Central memory CD8-positive, alpha-beta T cell (primary cell): ENCODE measurements at regions not wholly inside any gene's neighbourhood (a gene's known extent, or its start where the extent isn't known, plus 50 kb on each side); places are given as distances from the start of the nearest gene placed in this dataset.

Experiments used
- ATAC-seq: fragments of 150-1000 bp; cut with Tn5 transposase; replicated peaks from 2 replicates; pipeline ENCODE4 v1.10.0; 2022; ENCODE audit warnings: mild to moderate bottlenecking, moderate FRiP score, moderate number of reproducible peaks; ENCODE audit not compliant: poor library complexity, severe bottlenecking; ENCODE audit errors: extremely low read depth
- DNase-seq, 2 donors: peaks; one replicate each; pipeline ENCODE4 v3.0.0; 2021; ENCODE audit warnings: low spot score in 2 of 2
- H3K27ac Mint-ChIP-seq: one replicate; pipeline ENCODE4 v1.8.0; 2022; ENCODE audit warnings: low read depth, mild to moderate bottlenecking, moderate library complexity, mixed read lengths
- H3K27me3 Mint-ChIP-seq: one replicate; pipeline ENCODE4 v1.8.0; 2022; ENCODE audit warnings: mixed read lengths
- H3K36me3 Mint-ChIP-seq: one replicate; pipeline ENCODE4 v1.8.0; 2022; ENCODE audit warnings: mild to moderate bottlenecking, moderate library complexity, mixed read lengths; ENCODE audit not compliant: insufficient read depth
- H3K4me1 Mint-ChIP-seq: one replicate; pipeline ENCODE4 v1.8.0; 2022; ENCODE audit warnings: mixed read lengths
- H3K4me3 Mint-ChIP-seq: one replicate; pipeline ENCODE4 v1.8.0; 2022; ENCODE audit warnings: mild to moderate bottlenecking, moderate library complexity, mixed read lengths
- H3K9me3 Mint-ChIP-seq: one replicate; pipeline ENCODE4 v1.8.0; 2022; ENCODE audit warnings: mixed read lengths

- no peaks in the 10 kb centered on the region for H3K36me3 Mint-ChIP-seq
- no peak overlapping the region for H3K27ac Mint-ChIP-seq
- peaks cover 72% of the 10 kb centered on the region for H3K27me3 Mint-ChIP-seq
- H3K4me3 Mint-ChIP-seq = no peak overlapping the region
- H3K9me3 Mint-ChIP-seq = no peaks in the 10 kb centered on the region
- no peak for ATAC-seq
- no peaks in the 10 kb centered on the region for H3K4me1 Mint-ChIP-seq
- no peak for DNase-seq
Measured at GRCh38 chr2:545711-546650, 131.2 kb downstream of the TMEM18 start.

- no peaks in the 10 kb centered on the region for H3K4me1 Mint-ChIP-seq
- no peak for DNase-seq
- H3K27ac Mint-ChIP-seq = no peak overlapping the region
- peaks cover 72% of the 10 kb centered on the region for H3K27me3 Mint-ChIP-seq
- no peak overlapping the region for H3K4me3 Mint-ChIP-seq
- no peaks in the 10 kb centered on the region for H3K36me3 Mint-ChIP-seq
- no peaks in the 10 kb centered on the region for H3K9me3 Mint-ChIP-seq
- no peak for ATAC-seq
Measured at GRCh38 chr2:545228-545627, 132.0 kb downstream of the TMEM18 start.

GRCh38 chr2:538646-539045 is 138.6 kb downstream of the TMEM18 start:
- H3K9me3 Mint-ChIP-seq = no peaks in the 10 kb centered on the region
- H3K4me3 Mint-ChIP-seq = no peak overlapping the region
- peaks cover 82% of the 10 kb centered on the region for H3K27me3 Mint-ChIP-seq
- ATAC-seq (no peak), DNase-seq (no peak)
- H3K27ac Mint-ChIP-seq = no peak overlapping the region
- no peaks in the 10 kb centered on the region for H3K4me1 Mint-ChIP-seq
- no peaks in the 10 kb centered on the region for H3K36me3 Mint-ChIP-seq

GRCh38 chr2:535222-535621 is 142.0 kb downstream of the TMEM18 start:
- no peaks in the 10 kb centered on the region for H3K9me3 Mint-ChIP-seq
- no peaks in the 10 kb centered on the region for H3K4me1 Mint-ChIP-seq
- H3K4me3 Mint-ChIP-seq = no peak overlapping the region
- ATAC-seq (no peak), DNase-seq (no peak)
- H3K27me3 Mint-ChIP-seq = peaks cover 73% of the 10 kb centered on the region
- H3K27ac Mint-ChIP-seq = no peak overlapping the region
- no peaks in the 10 kb centered on the region for H3K36me3 Mint-ChIP-seq

- H3K4me1 Mint-ChIP-seq = no peaks in the 10 kb centered on the region
Measured at GRCh38 chr2:529852-530251, 147.4 kb downstream of the TMEM18 start.

GRCh38 chr2:529424-529823 is 147.8 kb downstream of the TMEM18 start:
- Mint-ChIP-seq H3K27me3 (peaks cover 22% of the 10 kb centered on the region), H3K27ac (no peak overlapping the region), H3K4me1 (no peaks in the 10 kb centered on the region), H3K4me3 (no peak overlapping the region), H3K36me3 (no peaks in the 10 kb centered on the region), H3K9me3 (no peaks in the 10 kb centered on the region)
- ATAC-seq (no peak), DNase-seq (no peak)

More at GRCh38 chr2:529852-530251, 147.4 kb downstream of the TMEM18 start:
- ATAC-seq (no peak), DNase-seq (no peak)
- H3K27me3 Mint-ChIP-seq = peaks cover 26% of the 10 kb centered on the region
- no peak overlapping the region for H3K27ac Mint-ChIP-seq
- no peak overlapping the region for H3K4me3 Mint-ChIP-seq
- no peaks in the 10 kb centered on the region for H3K36me3 Mint-ChIP-seq
- H3K9me3 Mint-ChIP-seq = no peaks in the 10 kb centered on the region

GRCh38 chr2:527581-527980 is 149.6 kb downstream of the TMEM18 start:
- no peaks in the 10 kb centered on the region for H3K4me1 Mint-ChIP-seq
- H3K27me3 Mint-ChIP-seq = peaks cover 22% of the 10 kb centered on the region
- no peaks in the 10 kb centered on the region for H3K9me3 Mint-ChIP-seq
- no peak for ATAC-seq
- H3K4me3 Mint-ChIP-seq = no peak overlapping the region
- H3K27ac Mint-ChIP-seq = no peak overlapping the region
- H3K36me3 Mint-ChIP-seq = no peaks in the 10 kb centered on the region
- no peak for DNase-seq

GRCh38 chr2:526918-527317 is 150.3 kb downstream of the TMEM18 start:
- Mint-ChIP-seq H3K27me3 (peaks cover 17% of the 10 kb centered on the region), H3K4me1 (no peaks in the 10 kb centered on the region), H3K4me3 (no peak overlapping the region), H3K36me3 (no peaks in the 10 kb centered on the region), H3K9me3 (no peaks in the 10 kb centered on the region), H3K27ac (no peak overlapping the region)
- ATAC-seq = no peak
- DNase-seq = no peak

- ATAC-seq (no peak), DNase-seq (no peak)
- Mint-ChIP-seq H3K27me3 (peaks cover 13% of the 10 kb centered on the region), H3K4me3 (no peak overlapping the region), H3K4me1 (no peaks in the 10 kb centered on the region), H3K9me3 (no peaks in the 10 kb centered on the region), H3K27ac (no peak overlapping the region), H3K36me3 (no peaks in the 10 kb centered on the region)
Measured at GRCh38 chr2:525611-526010, 151.6 kb downstream of the TMEM18 start.

GRCh38 chr2:525021-525420 is 152.2 kb downstream of the TMEM18 start:
- Mint-ChIP-seq H3K9me3 (no peaks in the 10 kb centered on the region), H3K36me3 (no peaks in the 10 kb centered on the region), H3K4me3 (no peak overlapping the region), H3K4me1 (no peaks in the 10 kb centered on the region), H3K27ac (no peak overlapping the region), H3K27me3 (peaks cover 13% of the 10 kb centered on the region)
- DNase-seq (no peak), ATAC-seq (no peak)

- Mint-ChIP-seq H3K27ac (no peak overlapping the region), H3K4me1 (no peaks in the 10 kb centered on the region), H3K36me3 (no peaks in the 10 kb centered on the region), H3K4me3 (no peak overlapping the region), H3K27me3 (peaks cover 13% of the 10 kb centered on the region), H3K9me3 (no peaks in the 10 kb centered on the region)
- ATAC-seq (no peak), DNase-seq (no peak)
Measured at GRCh38 chr2:524442-524841, 152.8 kb downstream of the TMEM18 start.

- Mint-ChIP-seq H3K4me3 (no peak overlapping the region), H3K4me1 (no peaks in the 10 kb centered on the region), H3K27me3 (peaks cover 13% of the 10 kb centered on the region), H3K36me3 (no peaks in the 10 kb centered on the region), H3K9me3 (no peaks in the 10 kb centered on the region), H3K27ac (no peak overlapping the region)
- DNase-seq = no peak
- ATAC-seq = no peak
Measured at GRCh38 chr2:523698-524270, 153.4 kb downstream of the TMEM18 start.

- H3K9me3 Mint-ChIP-seq = no peaks in the 10 kb centered on the region
- H3K4me1 Mint-ChIP-seq = no peaks in the 10 kb centered on the region
- H3K27ac Mint-ChIP-seq = no peak overlapping the region
- peaks cover 13% of the 10 kb centered on the region for H3K27me3 Mint-ChIP-seq
- ATAC-seq = no peak
- no peak overlapping the region for H3K4me3 Mint-ChIP-seq
- no peak for DNase-seq
- H3K36me3 Mint-ChIP-seq = no peaks in the 10 kb centered on the region
Measured at GRCh38 chr2:522776-523175, 154.4 kb downstream of the TMEM18 start.
